A172 (cell line): ENCODE measurements at regions not wholly inside any gene's neighbourhood (a gene's known extent, or its start where the extent isn't known, plus 50 kb on each side); places are given as distances from the start of the nearest gene placed in this dataset.
A peak's percentile ranks its signal among the peaks of the same experiment; 100 is the strongest.

Experiments used
- DNase-seq: peaks from one replicate; pipeline ENCODE4 v3.0.0-alpha.2; 2015; ENCODE audit warnings: low spot score

DNA sequence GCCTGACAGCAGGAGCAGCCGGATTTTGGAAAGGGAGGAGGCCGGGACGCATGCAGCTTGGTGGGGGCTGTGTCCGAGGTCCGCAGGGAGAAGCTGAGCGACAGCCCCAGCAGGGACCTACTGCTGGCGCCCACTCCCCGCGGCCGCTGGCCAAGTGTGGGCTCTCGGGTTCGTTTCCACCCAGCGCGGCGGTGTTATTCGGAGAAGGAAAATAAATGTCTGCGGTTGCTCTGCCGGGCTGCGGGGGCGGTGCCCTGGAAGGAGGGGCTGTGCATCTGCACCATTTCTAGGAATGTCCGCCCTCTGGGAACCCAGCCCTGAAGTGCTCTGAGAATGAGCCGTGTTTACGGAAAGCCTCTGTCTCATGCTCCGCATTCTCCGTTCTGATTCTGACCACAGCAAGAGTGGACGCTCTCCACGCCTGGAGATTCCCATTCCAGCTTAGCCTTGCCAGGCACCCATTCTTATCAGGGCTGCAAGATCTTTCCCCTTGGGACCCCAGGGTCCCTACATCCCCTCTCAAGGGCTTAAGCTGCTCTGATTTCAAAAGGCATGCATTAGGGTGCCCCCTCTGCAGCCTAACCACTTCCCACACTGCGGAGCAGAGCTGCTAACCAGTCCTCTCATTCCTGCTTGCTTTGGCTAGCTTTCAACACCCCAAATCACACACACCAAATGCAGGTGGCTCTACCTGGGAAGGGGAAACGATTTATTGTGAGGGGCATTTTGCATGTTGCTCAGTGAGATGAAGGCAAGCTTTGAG lies 256.6 kb upstream of the GLI3 start:
- peak; percentile 77 for DNase-seq

DNA sequence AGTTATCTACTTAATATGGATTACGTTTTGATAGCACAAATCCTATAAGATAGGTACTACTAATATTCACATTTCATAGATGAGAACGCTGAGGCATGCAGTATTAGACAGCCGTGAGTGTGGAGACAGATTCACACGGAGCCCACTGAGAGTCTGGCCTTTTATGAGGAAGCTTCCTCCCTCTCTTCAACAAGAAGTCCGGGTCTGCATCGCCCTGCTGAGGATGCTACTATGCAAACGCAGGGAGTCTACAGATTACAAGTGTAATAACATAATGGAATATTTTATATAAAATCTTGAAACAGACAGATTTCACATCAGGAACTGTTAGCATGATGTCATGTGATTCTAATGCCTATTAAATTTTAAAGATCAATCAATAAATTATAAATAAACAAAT lies 255.9 kb upstream of the GLI3 start:
- DNase-seq, result no peak

DNA sequence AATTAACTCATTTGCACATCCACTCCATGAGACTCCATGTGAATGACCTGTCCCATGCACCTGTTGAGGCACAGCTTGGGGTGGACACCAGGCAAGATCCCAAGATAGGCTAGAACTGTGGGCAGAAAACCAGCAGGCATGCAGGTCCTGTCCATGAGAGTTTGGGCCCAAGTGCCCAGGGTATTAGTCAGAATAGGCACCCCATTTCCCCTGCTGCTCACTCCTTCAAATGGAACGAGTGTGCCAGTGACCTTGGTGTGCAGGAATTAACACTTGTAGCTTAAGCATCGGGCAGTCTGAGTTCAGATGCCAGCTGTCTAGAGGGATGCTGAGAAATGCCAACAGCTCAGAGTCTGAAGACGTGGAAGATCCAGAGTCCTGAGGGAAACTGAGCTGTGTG lies 254.1 kb upstream of the GLI3 start:
- DNase-seq, result no peak

DNA sequence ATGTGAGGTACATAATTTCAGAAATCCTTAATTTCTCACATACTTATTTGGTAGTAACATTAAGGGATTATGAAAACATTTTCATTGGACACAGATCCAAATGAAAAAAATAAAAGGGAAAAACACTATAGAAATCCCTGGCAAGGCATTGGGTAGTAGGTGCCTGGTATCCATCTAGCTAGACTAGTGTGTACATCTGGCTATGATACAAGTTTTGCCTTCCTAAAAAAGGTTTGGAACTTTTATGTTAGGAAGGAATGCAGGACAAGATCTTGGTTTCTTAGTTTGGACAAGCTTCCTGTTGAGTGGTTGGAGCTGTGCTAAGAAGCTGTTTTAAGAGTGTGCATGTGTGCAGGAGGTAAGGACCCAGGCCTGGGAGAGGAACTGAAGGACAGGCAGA lies 252.3 kb upstream of the GLI3 start:
- no peak for DNase-seq

DNA sequence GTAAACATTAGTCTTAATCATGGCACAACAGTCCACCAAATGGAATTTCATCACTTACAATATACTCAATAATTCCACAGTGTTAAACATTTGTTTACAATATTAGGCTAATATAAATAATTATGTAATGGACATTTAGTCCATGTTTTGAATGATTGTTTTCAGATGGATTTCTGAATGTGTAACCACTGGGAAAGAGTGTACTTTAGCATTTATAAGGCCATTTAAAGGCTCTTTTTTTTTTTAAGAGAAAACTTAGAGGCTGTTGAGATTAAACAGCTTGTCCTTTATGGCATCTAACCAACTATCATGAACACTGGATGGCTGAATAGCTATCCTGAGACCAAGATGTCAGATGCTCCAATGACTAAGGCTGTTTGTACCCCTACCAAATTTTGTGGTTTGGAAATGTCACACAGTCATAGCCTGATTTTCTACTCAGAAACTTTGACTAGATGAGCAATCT lies 248.3 kb upstream of the GLI3 start:
- no peak for DNase-seq

DNA sequence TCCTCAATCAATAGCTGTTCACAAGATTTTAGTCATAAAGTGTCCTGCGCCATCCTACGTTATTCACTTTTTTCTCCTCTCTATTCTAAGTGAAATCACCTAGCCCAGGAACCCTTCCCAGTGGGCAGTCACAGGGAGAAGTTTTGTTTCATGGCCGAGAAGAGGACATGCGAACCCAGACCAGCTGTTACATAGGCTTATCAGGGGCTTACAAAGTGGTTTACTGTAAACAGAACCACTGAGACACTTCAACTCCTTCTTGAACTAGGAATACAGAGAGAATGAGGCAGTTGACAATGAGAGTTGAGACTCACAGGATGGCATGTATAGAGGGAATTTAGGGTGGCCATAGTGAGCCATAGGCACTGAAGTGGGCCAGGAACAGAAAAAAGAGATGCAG lies 246.9 kb upstream of the GLI3 start:
- DNase-seq, result no peak

DNA sequence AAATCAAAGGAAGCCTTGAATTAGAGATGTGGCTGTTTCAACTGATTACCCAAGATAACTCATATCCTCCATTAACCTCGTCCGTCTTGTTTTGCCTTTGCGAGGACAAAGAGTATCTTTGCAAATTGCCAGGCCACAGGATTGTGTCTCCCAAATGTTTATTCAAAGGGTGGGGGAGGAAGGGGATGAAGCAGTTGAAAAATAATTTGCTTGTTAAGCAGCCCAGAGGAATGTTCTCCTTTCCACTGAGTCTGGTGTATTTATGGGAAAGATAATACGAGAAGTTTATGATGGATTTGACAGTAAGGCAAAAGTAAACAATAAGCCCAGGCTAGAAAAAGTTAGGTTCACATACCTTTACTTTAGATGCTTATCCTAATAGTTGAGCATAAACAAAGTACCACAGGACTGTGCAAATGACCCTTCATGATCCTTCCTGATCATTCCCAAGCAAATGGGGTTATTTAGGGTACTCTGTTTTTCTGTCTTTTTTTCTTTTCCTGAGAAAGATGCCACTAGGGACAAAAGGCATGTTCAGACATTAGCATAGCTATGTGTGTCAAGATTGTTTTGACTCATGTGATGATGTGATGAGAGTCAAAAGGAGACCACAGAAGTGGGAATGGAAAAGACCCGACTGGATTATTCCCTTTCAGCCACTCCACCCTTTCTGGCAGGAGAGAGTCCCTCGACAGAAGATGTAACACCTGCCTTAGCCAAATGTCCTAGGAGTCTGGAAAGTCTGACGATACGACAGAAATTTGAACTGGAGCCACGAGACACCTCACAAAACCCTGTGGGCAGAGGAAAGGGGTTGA lies 243.0 kb upstream of the GLI3 start:
- DNase-seq, result no peak

DNA sequence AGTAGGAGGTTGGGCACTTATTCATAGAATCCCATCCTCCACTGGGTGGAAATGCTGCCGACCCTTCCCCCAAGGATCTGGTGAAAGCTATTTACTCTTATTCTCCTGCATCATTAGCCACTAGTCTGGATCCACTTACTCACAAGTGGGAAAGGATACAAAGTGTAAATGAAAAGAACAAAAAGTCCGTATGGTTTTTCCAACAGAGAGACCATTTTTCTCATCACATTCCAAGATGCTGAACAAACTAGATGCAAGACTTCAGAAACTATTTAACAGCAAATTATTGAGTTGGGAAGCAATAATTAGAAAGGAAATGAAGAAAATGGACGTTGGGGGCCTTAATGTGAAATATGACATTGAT lies 242.4 kb upstream of the GLI3 start:
- DNase-seq, result no peak

DNA sequence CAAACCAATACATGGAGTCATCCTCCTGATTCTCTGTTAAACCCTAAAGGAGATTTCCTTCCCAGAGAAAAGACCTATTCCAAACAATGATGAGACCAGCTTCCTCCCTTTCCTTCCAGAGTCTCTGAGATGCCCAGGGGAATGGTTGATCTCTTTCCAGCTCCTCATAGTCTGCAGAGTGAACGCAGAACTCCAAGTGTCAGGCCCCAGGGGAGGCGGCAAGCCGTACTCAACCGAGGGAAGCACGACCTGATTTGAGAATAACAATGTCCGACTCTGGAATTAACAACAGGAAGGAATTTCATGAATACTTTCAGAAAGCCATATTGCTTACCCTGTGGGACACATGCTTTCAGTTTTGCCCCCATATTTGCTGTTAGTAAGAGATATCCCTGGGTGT lies 241.7 kb upstream of the GLI3 start:
- DNase-seq, result no peak

DNA sequence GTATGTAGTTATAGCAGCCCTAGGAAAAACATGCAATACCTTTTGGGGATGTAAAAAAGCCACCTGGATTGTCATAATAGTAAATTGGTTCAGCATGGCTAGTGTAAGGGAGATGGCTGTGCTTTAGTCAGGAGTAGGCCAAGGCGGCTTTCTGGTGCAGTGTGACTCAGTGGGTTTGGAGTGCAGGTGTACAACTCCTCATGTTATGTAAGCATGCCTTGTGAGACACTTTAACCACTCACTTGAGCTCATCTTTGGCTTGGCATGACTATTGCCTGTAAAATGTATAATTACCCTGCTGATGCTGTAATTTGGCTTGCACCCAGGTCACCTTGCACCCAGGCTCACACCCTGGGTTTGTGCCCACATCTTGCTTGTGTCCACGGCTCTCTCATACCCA lies 239.2 kb upstream of the GLI3 start:
- DNase-seq, result no peak

DNA sequence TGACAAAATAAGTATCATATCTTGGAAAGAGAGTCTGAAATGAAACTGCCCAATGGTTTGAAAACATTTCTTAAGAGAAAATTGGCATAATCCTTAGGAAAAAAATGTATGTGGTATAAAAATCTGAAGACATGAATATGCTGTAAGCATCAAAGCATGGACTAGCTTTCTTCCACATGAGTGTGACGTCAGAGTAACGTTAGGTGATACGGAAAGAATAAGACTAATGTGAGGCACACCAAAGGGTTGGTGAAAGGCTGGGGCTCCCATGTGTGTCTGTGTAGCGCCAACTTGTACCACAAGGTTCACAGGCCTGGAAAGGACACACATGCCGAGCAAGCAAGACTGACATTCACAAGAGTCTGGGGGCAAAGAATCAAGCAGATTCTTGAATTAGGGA lies 238.1 kb upstream of the GLI3 start:
- DNase-seq, result no peak

DNA sequence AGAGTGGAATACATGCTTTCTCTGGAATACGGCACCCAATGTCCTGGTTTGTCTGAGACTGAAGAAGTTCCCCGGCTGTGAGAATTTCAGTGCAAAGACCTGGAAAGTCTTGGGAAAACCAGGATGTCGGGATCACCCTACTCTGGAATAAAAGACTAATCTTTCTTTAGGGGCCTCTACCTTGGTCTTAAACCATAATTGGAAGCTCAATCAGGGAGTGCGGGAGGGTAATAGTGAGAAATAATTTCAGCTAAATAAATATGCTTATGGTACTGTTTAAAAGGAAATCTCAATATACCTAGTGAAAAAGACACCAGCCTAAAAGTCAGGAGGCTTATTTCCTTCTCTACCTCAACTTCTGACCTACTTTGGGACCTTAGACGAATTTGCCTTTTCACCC lies 236.1 kb upstream of the GLI3 start:
- no peak for DNase-seq

DNA sequence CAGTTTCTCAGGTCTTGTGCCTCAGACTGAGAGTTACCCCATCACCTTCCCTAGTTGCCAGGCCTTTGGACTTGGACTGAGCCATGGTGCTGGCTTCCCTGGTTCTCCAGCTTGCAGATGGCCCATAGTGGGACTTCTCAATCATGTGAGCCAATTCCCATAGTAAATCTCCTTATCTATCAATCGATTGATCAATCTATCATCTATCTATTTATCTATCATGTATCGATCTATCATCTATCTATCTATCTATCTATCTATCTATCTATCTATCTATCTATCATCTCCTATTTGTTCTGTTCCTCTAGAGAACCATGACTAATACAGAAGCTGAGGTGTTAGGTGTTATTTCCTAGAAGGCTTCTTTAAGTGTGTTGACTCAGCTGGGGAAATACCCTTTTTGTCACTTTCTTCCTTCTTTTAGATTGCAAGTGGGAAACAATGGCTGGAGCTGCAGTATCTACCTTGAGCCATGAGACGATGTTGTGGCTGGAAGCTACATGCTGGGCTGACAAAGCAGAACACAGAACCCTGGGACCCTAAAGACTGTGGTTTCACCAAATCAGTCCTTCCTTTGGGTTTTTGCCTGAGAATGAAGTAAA lies 234.7 kb upstream of the GLI3 start:
- peak; percentile 23 for DNase-seq

DNA sequence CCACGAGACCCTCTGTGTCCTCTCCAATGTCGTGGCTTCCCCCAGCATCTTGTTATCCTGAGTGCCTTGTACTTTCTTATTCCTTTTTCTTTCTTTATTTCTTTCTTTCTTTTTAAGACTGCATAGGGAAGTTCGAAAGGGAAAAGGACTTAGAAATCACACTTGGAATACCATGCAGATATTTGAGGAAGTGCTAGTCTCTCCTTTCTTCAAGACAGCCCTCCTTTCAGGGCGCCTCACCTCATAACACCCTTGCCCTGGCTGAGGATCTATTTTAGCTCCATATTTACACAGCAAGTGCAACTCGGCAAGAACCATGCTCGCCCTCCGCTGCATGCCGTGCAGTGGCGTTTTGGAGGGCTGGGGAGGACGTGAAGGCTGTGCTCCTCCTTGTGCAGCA lies 232.3 kb upstream of the GLI3 start:
- DNase-seq, result no peak

DNA sequence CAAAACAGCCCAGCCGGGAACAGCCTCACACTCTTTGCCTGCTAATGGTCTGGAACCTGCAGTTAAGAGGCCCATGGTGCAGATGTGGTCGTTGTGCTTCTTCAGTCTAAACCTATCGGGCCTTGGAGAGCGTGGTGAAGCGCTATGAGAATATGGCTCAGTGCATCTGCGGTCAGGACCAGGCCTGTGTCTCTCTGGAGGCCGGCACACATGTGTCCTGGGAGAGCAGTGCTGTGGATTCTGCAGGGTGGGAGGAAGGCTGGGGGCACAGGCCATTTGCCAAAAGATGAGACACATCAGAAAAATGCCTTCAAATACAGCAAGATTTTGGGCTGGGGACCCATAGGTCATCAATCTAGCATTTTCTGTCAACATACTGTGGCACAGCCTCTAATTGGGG lies 231.5 kb upstream of the GLI3 start:
- DNase-seq, result no peak

DNA sequence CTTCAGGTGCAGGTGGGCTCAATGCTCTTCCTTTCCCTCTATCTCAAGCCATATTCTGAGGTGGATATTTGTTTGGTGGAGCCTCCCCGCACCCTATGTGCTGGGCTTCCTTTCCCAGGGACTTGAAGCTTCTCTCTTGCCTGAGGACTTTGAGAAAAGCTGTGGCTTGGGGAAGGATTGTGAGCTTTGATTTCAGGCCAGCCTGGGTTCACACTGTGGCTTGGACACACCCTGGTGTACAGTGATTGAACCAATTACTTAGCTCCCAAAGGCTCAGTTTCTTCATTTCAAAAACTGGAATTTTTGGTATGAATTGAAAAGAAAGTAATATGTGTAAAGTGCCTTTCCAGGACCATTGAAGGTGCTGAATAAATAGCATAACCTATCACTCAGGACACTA lies 224.5 kb upstream of the GLI3 start:
- DNase-seq, result no peak

DNA sequence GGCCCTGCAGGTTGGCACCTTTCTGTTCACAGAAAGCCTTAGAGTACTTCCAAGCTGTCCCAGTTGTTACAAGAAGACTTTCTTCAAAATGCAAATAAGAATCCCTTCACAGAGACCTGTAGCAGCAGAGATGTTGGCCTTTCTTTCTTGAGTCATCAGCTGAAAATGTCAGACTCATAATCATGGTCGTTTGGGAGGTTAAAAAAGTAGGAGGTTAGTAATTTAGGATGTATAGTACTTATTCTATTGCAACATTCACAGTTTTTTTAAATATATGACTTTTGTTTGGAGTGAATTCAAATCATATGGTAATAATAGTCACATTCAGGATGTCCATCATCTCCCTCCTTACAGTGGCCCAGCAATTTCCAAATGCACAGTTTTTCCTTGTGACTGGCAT lies 223.9 kb upstream of the GLI3 start:
- no peak for DNase-seq

DNA sequence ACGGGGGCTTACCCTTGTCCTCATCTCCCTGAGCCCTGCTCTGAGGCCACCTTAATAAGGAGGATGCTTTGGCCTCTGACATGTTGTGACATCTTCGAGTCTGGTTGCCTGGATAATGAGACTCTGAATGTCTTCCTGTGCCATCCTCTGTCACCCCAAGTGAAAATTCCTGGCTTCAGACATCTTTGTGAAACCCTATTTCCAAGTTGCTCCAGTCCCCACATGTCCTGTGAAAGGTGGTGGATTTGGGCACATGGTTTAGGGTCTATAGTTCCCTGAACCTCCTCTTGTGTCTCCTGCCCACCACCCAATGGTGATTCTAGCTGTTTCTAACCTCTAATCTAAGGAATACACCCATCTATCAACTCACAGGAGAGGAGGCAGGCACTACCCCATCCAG lies 223.1 kb upstream of the GLI3 start:
- DNase-seq, result no peak

DNA sequence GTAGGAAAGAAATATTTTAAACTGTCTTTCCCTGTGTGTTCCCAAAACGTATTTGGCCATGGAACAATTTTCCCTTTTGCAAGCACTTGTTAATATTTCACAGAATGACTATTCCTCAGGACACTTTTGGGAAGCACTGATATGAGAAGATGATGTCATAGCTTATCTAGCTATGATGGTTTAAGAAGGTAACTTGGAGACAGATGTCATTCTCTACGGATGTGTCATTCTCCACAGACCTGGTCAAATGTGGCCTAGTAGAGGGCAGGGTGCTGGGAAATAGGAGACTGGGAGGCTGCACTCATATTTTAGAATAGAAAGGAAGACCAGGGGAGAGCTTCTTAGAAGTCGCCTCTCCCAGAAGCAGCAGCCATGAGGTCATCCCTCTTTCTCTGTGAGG lies 220.7 kb upstream of the GLI3 start:
- DNase-seq, result peak; percentile 38

DNA sequence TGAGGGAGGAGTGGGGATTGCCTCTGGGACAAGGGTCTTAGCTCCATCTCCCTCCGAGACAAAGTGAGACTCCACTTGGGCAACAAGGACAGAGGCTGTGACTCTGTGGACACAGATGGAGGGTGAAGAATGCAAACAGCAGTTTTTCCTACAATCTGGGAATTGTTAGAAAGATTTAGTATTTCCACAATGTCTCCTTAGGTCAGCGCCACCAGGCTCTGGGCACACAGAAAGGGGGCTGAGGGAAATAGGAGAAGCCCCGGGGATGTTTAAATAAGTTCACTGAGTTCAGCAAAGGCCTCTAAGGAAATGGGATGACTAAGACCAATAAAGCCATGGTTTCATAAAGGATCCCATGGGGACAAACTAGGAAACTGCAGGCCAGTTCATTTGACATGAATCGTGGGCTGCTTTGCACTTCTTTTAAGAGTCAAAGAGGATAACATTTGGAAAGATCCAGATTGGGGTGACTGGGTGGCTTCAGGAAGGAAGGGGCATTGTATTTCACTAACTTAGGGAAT lies 219.8 kb upstream of the GLI3 start:
- no peak for DNase-seq

DNA sequence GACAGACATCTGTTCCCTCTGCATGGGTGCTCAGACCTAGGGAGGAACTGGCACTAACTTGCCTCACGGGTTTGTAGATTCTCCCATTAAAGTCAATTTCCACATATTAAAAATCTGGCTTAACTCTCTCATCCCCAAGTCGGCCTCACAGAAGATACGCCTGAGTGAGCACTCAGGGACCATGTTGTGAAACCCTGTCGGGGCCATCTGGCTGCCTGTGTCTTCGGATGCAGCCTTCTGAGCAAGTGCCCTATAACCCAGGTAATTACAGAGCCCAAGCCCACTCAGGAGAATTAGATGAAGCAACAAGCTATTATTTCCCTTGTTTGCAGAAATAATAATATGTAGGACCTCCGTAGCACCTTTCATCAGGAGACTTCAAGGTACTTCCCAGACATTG lies 219.3 kb upstream of the GLI3 start:
- no peak for DNase-seq

DNA sequence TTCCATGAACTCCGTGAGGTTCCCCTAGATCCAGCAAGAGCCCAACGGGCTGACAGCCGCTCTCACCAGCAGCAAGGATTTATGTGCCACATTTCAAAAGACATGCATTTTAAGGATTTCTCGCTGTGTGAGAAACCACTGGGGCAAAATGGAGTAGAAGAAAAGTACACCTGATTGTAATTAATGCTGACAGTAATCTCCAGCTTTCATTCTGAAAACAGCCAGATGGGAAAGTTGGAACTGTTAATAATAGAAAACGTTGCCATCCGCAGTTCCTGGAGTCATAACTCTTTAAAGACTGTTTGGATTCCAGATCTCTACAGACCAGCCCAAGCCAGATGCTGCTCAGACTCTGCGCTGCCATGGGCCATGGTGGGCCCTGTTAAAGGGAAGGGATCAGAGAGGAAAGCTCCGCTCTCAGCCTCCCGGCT lies 216.9 kb upstream of the GLI3 start:
- DNase-seq, result no peak

DNA sequence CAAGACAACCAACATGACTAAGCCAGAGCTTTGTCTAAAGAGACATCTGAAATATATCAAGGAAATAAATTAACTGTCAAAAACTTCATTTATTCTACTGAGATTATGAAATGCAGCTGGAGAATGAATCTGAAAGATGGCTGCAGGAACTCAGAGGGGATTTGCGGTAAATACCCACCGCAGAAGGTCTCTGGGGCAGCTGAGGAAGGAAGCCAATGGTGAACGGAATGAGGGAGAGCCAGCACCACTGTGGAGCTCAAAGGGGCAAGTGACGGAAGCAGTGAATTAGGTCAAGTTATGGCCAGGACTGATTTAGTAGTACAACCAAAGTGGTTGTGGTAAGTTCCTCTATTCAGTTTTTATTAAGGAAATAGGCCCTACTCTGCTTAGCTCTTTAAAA lies 215.3 kb upstream of the GLI3 start:
- DNase-seq, result no peak
